Smooth muscle cell (in vitro differentiated cells): ENCODE measurements at regions not wholly inside any gene's neighbourhood (a gene's known extent, or its start where the extent isn't known, plus 50 kb on each side); places are given as distances from the start of the nearest gene placed in this dataset.
"Not testable (repeated sequence)": the region's sequence is repeated elsewhere in the genome, so short reads cannot be mapped to it uniquely, and the experiment has no call there.

Experiments
- DNase-seq: peaks from one replicate; lab custom pipeline; 2025; ENCODE audit not compliant: unreplicated experiment; lab: John Stamatoyannopoulos, UW
- H2AFZ ChIP-seq: fragments of 200-600 bp; sonication (generic); 2 replicates; pipeline ENCODE4 v1.6.0; 2016; ENCODE audit warnings: antibody characterized with exemption, low read depth, mild to moderate bottlenecking
- H3F3A ChIP-seq: fragments of 200-600 bp; sonication (generic); 2 replicates; pipeline ENCODE4 v1.6.0; 2017; ENCODE audit warnings: antibody characterized with exemption, low read depth
- H3K27ac ChIP-seq: fragments of 200-600 bp; sonication (generic); 2 replicates; pipeline ENCODE4 v1.5.1; 2016; ENCODE audit warnings: low read depth, mild to moderate bottlenecking
- H3K27me3 ChIP-seq: fragments of 200-600 bp; sonication (generic); 2 replicates; pipeline ENCODE4 v1.6.1; 2016; ENCODE audit warnings: low read depth, mild to moderate bottlenecking
- H3K36me3 ChIP-seq: fragments of 200-600 bp; sonication (generic); 2 replicates; pipeline ENCODE4 v1.5.1; 2016; ENCODE audit warnings: low read depth
- H3K4me1 ChIP-seq: fragments of 200-600 bp; sonication (generic); 2 replicates; pipeline ENCODE4 v1.5.1; 2016; ENCODE audit warnings: low read depth
- H3K4me2 ChIP-seq: fragments of 200-600 bp; sonication (generic); 2 replicates; pipeline ENCODE4 v1.6.0; 2016; ENCODE audit warnings: mild to moderate bottlenecking
- H3K4me3 ChIP-seq: fragments of 200-600 bp; sonication (generic); 2 replicates; pipeline ENCODE4 v1.5.1; 2016; ENCODE audit warnings: mild to moderate bottlenecking
- H3K79me2 ChIP-seq: fragments of 200-600 bp; sonication (generic); 2 replicates; pipeline ENCODE4 v1.6.0; 2016; ENCODE audit warnings: low read depth, mild to moderate bottlenecking
- H3K9ac ChIP-seq: fragments of 200-600 bp; sonication (generic); 2 replicates; pipeline ENCODE4 v1.6.0; 2016; ENCODE audit warnings: low read depth
- H3K9me3 ChIP-seq: fragments of 200-600 bp; sonication (generic); replicated peaks from 2 replicates; pipeline ENCODE4 v1.5.1; 2016; ENCODE audit warnings: low read depth
- H4K20me1 ChIP-seq: fragments of 200-600 bp; sonication (generic); 2 replicates; pipeline ENCODE4 v1.6.0; 2016; ENCODE audit warnings: low read depth
- CTCF ChIP-seq: fragments of 200-600 bp; sonication (generic); IDR thresholded peaks from 2 replicates; pipeline ENCODE4 v1.5.1; 2017; ENCODE audit warnings: borderline replicate concordance, mild to moderate bottlenecking, antibody characterized with exemption; ENCODE audit not compliant: insufficient read depth, poor library complexity, severe bottlenecking
- WGBS: methylation state at CpG from one replicate; pipeline ENCODE4 v1.1.7; 2016; ENCODE audit warnings: low lambda C conversion rate; 5-methylcytosine and 5-hydroxymethylcytosine counted together

DNA sequence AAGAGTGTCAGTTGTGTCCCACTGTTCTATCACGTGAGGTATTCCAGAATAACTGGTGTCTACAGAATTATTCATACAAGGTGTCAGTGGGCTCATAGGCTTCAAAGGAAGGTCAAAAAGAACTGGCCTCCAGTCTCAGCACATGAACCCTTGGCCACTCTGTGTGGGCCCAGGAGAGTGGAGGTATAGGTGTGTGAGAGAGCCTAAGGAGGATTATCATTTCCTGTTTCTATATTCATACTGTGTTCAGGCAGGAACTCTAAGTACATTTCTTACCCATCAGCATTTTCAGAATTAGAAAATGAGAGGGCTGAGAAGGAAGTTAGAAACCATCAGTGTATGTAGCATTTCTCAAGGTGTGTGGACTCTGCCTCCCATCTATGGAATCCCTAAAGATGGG lies 87.0 kb downstream of the BTG1 start:
- Histone ChIP-seq H3K4me2 (no peak overlapping the region), H3K9ac (no peak overlapping the region), H3K36me3 (no peaks in the 10 kb centered on the region), H3K27me3 (no peaks in the 10 kb centered on the region), H3K4me1 (peaks cover 11% of the 10 kb centered on the region), H4K20me1 (no peaks in the 10 kb centered on the region), H3F3A (no peaks in the 10 kb centered on the region), H3K27ac (no peak overlapping the region), H3K9me3 (no peaks in the 10 kb centered on the region), H3K79me2 (no peaks in the 10 kb centered on the region), H3K4me3 (no peak overlapping the region), H2AFZ (no peak overlapping the region)
- 86% methylated on average over 1 of the region's 1 CpG for WGBS
- no peak for DNase-seq
- TF ChIP-seq CTCF, result no peak

- H3K27ac ChIP-seq, DNase-seq, H3K4me2 ChIP-seq, H2AFZ ChIP-seq, H3F3A ChIP-seq, H3K9ac ChIP-seq, H3K9me3 ChIP-seq, H3K4me1 ChIP-seq, H4K20me1 ChIP-seq, H3K79me2 ChIP-seq, H3K4me3 ChIP-seq, H3K27me3 ChIP-seq, H3K36me3 ChIP-seq: not testable (repeated sequence)
- whole genome bisulfite sequencing, result 84% methylated on average over 1 of the region's 1 CpG
Observed at GRCh38 chr12:92056756-92057155, 88.9 kb downstream of the BTG1 start.

GRCh38 chr12:92056290-92056689 lies 89.4 kb downstream of the BTG1 start:
- H2AFZ ChIP-seq, result no peak overlapping the region
- no peak for TF ChIP-seq CTCF
- H3K4me2 ChIP-seq, result no peak overlapping the region
- no peaks in the 10 kb centered on the region for H3K27me3 ChIP-seq
- no peak overlapping the region for H3K9ac ChIP-seq
- H3K4me3 ChIP-seq, result no peak overlapping the region
- no peaks in the 10 kb centered on the region for H3K36me3 ChIP-seq
- no peaks in the 10 kb centered on the region for H3K9me3 ChIP-seq
- no peaks in the 10 kb centered on the region for H4K20me1 ChIP-seq
- DNase-seq, result no peak
- WGBS, result 85% methylated on average over 2 of the region's 2 CpGs
- no peaks in the 10 kb centered on the region for H3K79me2 ChIP-seq
- H3K4me1 ChIP-seq, result no peaks in the 10 kb centered on the region
- no peak overlapping the region for H3K27ac ChIP-seq
- H3F3A ChIP-seq, result no peaks in the 10 kb centered on the region

DNA sequence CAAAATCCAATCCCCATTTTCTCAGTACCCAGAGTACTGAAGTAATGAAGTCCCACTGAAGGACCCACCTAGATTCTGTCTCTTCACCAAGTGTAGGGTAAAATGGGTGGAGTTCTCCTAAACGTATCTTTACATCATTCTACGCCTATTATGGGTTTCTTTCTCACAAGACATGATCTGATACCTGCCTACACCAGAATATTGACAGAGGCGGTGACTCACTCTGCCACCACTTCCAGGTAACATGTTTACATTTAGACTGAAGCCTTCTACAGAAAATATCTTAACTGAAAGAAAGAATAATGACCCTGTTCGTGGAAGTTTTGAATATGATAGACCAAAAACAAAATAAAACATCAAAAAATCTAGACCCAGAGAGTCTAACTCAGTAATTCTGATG lies 89.8 kb downstream of the BTG1 start:
- no peaks in the 10 kb centered on the region for H4K20me1 ChIP-seq
- no peaks in the 10 kb centered on the region for H3F3A ChIP-seq
- H3K4me1 ChIP-seq, result no peaks in the 10 kb centered on the region
- no peak overlapping the region for H3K4me2 ChIP-seq
- TF ChIP-seq CTCF, result no peak
- DNase-seq, result no peak
- no peaks in the 10 kb centered on the region for H3K9me3 ChIP-seq
- H3K36me3 ChIP-seq, result no peaks in the 10 kb centered on the region
- H3K79me2 ChIP-seq, result no peaks in the 10 kb centered on the region
- H3K27me3 ChIP-seq, result no peaks in the 10 kb centered on the region
- H2AFZ ChIP-seq, result no peak overlapping the region
- 81% methylated on average over 4 of the region's 4 CpGs for WGBS
- no peak overlapping the region for H3K9ac ChIP-seq
- no peak overlapping the region for H3K27ac ChIP-seq
- no peak overlapping the region for H3K4me3 ChIP-seq
